Brain microvascular endothelial cell (primary cell): ENCODE measurements at regions not wholly inside any gene's neighbourhood (a gene's known extent, or its start where the extent isn't known, plus 50 kb on each side); places are given as distances from the start of the nearest gene placed in this dataset.

ENCODE experiments used
- DNase-seq: peaks from one replicate; pipeline ENCODE4 v3.0.0-alpha.2; 2020
- H3K27ac ChIP-seq: fragments of 250-450 bp; sonication (Bioruptor Pico); 2 replicates; pipeline ENCODE4 v1.5.1; 2020; ENCODE audit warnings: mild to moderate bottlenecking, moderate library complexity
- H3K27me3 ChIP-seq: fragments of 250-450 bp; sonication (Bioruptor Pico); replicated peaks from 2 replicates; pipeline ENCODE4 v1.5.1; 2020; ENCODE audit warnings: mild to moderate bottlenecking
- H3K36me3 ChIP-seq: fragments of 250-450 bp; sonication (Bioruptor Pico); replicated peaks from 2 replicates; pipeline ENCODE4 v1.5.1; 2020; ENCODE audit warnings: mild to moderate bottlenecking
- H3K4me3 ChIP-seq: 2 replicates; pipeline ENCODE4 v1.5.1; 2011; ENCODE audit warnings: low read depth, mild to moderate bottlenecking, control low read depth, low read length, moderate library complexity
- in situ Hi-C: cut with HindIII; loops from 2 replicates; pipeline ENCODE4 v1.10.0; 2017; ENCODE audit warnings: low sequenced_read_pairs, low pct_ligation_motif_present
- TF ChIP-seq, protein P1 (sequence below): IDR thresholded peaks from 2 replicates; pipeline ENCODE4 v1.5.1; 2011; ENCODE audit warnings: low read depth, mild to moderate bottlenecking, moderate library complexity, low read length, control low read depth, inconsistent platforms; ENCODE audit errors: missing control alignments

DNA sequence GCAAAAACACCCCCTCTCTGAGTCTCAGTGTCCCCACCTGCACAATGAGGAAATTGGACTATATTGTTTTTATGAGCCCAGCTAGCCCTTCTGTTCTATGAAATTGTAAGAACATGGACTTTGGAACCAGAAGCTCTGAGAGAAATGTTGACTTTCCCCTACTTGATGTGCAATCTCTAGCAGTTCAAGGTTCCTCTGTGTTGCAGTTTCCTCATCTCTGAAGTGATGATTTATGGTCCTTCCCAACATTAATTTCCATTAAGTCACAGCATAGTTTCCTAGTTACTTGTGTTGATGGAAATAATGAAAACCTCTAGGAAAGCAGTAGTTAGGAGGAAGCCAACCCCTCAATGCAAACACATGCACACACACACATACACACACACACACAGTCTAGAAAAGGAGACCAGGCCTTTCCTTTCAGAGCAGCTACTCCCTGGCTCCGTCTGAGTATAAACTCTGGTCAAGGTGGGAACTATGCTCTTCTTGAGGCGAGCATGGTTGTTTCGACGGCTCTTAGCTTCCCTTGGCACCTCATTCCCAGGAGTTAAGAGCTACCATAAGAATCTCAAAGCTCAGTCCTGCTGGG is 518.4 kb downstream of the SOX6 start:
- no peak for DNase-seq
- TF ChIP-seq, protein P1, sequence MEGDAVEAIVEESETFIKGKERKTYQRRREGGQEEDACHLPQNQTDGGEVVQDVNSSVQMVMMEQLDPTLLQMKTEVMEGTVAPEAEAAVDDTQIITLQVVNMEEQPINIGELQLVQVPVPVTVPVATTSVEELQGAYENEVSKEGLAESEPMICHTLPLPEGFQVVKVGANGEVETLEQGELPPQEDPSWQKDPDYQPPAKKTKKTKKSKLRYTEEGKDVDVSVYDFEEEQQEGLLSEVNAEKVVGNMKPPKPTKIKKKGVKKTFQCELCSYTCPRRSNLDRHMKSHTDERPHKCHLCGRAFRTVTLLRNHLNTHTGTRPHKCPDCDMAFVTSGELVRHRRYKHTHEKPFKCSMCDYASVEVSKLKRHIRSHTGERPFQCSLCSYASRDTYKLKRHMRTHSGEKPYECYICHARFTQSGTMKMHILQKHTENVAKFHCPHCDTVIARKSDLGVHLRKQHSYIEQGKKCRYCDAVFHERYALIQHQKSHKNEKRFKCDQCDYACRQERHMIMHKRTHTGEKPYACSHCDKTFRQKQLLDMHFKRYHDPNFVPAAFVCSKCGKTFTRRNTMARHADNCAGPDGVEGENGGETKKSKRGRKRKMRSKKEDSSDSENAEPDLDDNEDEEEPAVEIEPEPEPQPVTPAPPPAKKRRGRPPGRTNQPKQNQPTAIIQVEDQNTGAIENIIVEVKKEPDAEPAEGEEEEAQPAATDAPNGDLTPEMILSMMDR, result no peak

DNA sequence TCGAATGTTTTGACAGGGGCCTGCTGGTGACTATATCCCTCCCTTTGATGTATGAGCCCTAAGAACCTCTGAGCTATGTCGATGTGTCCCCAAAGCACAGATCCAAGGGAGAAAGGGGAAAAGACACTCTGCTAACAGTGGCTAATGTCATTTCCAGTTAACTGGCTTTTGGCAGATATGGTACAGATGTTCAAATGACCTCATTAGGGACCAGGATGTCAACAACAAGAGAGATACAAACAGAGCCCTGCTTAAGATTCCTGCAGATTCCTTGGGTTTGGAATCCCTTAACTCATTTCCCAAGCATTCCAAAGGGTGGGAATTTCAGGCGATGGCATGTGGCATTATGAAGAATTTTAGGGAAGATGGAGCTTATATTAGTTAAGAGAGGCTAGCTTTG is 517.3 kb downstream of the SOX6 start:
- Histone ChIP-seq H3K36me3 (no peaks in the 10 kb centered on the region), H3K27ac (no peak overlapping the region), H3K4me3 (no peak overlapping the region), H3K27me3 (no peaks in the 10 kb centered on the region)
- no peak for DNase-seq
- in situ Hi-C loops, result no loop called here
- TF ChIP-seq, protein P1, result no peak

More for the DNA sequence above, 518.4 kb downstream of the SOX6 start:
- Histone ChIP-seq H3K27ac (no peak overlapping the region), H3K4me3 (no peak overlapping the region), H3K36me3 (no peaks in the 10 kb centered on the region), H3K27me3 (no peaks in the 10 kb centered on the region)
- in situ Hi-C loops, result no loop called here

DNA sequence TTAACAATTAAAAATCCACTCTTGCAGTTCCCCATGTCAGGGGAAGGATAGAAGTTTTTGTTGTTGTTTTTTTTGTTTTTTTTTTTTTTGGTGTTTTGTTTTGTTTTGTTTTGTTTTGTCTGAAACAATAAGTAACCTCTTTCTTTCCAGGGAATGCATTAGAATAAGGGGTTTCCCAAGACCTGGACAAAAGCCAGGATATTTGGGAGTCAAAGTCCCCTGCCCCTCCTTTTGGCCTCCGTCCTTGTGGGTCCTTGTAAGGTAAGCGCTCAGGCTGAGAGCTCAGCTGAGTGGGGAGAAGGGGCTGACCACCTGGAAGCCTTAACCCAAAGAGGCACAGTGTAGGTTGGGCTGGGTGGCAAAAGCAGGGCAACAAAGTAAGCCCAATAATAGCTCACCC is 515.4 kb downstream of the SOX6 start:
- Histone ChIP-seq H3K4me3 (no peak overlapping the region), H3K27me3 (no peaks in the 10 kb centered on the region), H3K27ac (no peak overlapping the region), H3K36me3 (no peaks in the 10 kb centered on the region)
- TF ChIP-seq, protein P1, result no peak
- no peak for DNase-seq
- in situ Hi-C loops, result no loop called here

DNA sequence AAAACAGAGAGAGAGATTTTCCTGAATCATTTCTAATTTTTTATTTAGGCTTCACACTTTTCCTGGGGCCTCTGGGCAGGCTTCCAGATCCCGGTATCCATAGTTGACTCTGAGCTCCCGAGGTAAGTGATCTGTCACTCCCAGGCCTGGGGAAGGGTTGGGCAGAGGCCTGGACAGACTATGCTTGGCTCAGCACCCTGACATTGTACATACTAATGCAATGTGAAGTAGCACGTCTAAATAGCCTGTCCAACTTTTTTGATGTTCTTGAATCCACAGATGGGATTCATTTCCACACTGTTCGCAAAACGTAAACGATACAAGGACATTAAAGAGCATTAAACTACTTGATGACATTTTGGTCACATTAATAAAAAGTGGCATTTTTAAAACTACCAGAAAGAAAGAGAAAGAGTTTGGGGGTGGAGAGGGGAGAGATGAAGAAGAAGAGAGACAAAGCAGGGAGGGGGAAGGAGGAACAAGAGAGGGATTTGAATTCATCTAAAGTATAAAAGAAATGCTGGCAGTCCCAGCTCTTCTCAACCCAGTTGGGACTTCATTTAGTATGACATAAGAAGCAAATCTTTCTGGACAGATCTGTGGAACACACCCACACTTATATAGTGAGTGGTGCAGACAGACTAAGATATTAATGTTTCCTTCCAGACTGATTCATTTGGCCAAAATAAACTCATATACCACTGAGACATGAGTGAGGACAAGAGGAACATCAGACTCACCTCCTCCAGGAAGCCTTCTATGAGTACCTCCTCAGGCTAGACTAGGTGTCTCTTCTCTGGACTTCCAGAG is 514.2 kb downstream of the SOX6 start:
- no peak overlapping the region for H3K27ac ChIP-seq
- H3K36me3 ChIP-seq, result no peaks in the 10 kb centered on the region
- TF ChIP-seq, protein P1, result no peak
- in situ Hi-C loops, result no loop called here
- H3K4me3 ChIP-seq, result no peak overlapping the region
- no peaks in the 10 kb centered on the region for H3K27me3 ChIP-seq
- no peak for DNase-seq

DNA sequence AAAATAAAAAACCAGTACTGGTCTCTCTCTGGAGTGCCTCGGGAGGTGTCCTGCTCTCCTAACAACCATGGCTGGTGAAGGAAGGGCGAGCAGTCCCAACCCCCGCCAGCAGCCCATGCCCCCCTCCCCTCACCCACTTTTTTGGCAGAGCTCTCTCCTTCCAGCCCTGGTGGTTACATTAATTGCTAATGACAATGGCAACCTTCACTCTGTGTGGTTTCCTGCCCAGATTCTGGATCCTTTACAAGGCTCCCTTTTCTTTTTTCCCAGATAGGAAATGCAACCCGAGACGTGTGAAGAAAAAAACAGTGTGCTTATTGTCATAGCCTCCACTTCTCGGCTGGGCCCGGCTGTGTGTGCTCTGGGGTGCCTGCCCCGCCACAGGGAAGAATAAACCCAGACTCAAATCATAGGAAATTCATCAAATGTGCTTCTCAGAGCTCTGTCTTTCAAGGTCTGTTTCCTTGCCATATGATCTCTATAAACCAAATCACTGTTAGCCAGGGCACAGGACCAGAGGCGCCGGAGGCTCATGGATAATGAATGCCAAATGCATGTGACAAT is 513.0 kb downstream of the SOX6 start:
- Histone ChIP-seq H3K36me3 (no peaks in the 10 kb centered on the region), H3K27me3 (no peaks in the 10 kb centered on the region), H3K4me3 (no peak overlapping the region), H3K27ac (no peak overlapping the region)
- no peak for DNase-seq
- in situ Hi-C loops, result no loop called here
- TF ChIP-seq, protein P1, result no peak

DNA sequence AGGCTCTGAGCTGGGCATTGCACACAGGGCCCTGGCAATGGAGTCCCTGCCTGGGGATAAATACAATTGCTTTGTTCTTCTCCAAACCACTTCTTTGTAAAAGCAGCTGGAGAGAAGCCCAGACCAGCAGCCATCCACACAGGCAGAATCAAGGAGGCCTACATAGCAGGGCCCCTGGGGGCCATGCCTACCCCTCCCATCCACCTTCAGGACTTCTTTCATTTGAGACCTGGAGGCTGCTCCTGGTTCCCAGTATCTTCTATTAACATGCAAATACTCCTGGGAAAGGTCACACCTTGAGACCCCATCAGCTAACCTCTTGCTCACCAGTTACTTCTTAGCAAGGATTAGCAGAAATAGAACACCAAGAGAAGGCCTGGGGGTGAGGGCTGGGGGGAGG is 511.1 kb downstream of the SOX6 start:
- no peak for DNase-seq
- H3K4me3 ChIP-seq, result no peak overlapping the region
- TF ChIP-seq, protein P1, result no peak
- H3K36me3 ChIP-seq, result no peaks in the 10 kb centered on the region
- H3K27me3 ChIP-seq, result no peaks in the 10 kb centered on the region
- H3K27ac ChIP-seq, result no peak overlapping the region
- in situ Hi-C loops, result no loop called here
